ENCODE measurements at regions not wholly inside any gene's neighbourhood (a gene's known extent, or its start where the extent isn't known, plus 50 kb on each side); places are given as distances from the start of the nearest gene placed in this dataset.

DNA sequence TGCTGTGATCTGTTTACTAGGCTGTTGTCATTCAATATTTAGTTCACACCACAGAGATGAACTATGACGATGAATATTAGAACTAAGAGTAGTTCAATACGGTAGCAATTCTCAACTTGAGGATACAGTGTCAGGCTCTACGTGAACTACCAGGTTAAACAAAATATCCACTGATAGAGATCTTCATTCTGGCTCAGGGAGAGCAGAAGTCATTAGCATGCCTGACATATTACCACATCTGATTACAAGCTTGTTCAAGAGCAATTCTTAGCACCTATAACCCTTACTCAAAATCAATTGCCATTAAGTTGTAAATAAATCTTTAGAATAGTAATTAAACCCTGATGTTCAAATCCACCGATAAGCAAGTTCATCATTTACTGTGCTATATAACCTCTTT, 207.2 kb downstream of the CHRM3 start:
- in situ Hi-C loops (cut with MboI; ENCODE audit: low sequenced_read_pairs, unreplicated experiment) = no loop called here
- DNase-seq (ENCODE audit: low spot score) = no peak
- TF ChIP-seq, protein P1, sequence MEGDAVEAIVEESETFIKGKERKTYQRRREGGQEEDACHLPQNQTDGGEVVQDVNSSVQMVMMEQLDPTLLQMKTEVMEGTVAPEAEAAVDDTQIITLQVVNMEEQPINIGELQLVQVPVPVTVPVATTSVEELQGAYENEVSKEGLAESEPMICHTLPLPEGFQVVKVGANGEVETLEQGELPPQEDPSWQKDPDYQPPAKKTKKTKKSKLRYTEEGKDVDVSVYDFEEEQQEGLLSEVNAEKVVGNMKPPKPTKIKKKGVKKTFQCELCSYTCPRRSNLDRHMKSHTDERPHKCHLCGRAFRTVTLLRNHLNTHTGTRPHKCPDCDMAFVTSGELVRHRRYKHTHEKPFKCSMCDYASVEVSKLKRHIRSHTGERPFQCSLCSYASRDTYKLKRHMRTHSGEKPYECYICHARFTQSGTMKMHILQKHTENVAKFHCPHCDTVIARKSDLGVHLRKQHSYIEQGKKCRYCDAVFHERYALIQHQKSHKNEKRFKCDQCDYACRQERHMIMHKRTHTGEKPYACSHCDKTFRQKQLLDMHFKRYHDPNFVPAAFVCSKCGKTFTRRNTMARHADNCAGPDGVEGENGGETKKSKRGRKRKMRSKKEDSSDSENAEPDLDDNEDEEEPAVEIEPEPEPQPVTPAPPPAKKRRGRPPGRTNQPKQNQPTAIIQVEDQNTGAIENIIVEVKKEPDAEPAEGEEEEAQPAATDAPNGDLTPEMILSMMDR (IDR thresholded peaks at IDR 0.05; ENCODE audit: borderline replicate concordance, control extremely low read depth, extremely low read depth, insufficient read depth, missing control alignments) = no peak

DNA sequence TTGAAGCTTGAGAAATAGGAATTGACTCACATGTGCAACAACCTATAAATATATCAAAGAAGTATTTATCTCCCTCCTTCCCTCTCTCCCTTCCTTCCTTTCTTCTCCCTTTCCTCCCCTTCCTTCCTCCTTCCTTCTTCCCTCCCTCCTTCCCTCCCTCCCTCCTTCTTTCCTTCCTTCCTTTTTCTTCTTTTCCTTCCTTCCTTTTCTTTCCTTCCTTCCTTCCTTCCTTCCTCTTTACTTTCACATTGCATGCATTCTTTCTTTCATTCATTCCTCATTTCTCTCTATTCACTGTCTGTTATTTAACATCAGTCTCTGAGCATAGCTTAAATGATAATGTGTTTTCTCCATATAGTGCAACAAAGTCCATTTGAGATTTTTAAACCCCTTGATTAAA, 214.2 kb downstream of the CHRM3 start:
- TF ChIP-seq, protein P1 (IDR thresholded peaks at IDR 0.05; ENCODE audit: borderline replicate concordance, control extremely low read depth, extremely low read depth, insufficient read depth, missing control alignments) = no peak
- in situ Hi-C loops (cut with MboI; ENCODE audit: low sequenced_read_pairs, unreplicated experiment) = no loop called here
- DNase-seq (ENCODE audit: low spot score) = no peak

DNA sequence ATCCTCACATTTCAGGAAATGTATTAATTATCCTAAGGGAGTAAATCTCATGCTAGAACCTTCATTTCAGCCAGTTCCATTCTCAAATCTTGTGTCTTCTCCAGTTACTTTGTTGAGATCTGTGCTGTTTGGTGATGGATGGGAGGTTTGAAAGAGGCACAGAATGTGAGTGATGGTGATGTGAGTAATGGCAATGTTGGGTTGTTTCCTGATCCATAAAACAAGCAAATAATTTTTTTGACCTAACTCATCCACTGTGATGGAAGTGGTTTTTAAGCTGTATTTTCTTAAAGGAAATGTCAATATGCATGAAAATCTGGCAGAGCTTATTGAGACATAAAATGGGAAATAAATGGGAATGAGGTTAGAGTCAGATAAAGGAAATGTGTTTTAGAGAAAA, 214.7 kb downstream of the CHRM3 start:
- no peak for DNase-seq (ENCODE audit: low spot score)
- in situ Hi-C loops (cut with MboI; ENCODE audit: low sequenced_read_pairs, unreplicated experiment) = no loop called here
- TF ChIP-seq, protein P1 (IDR thresholded peaks at IDR 0.05; ENCODE audit: borderline replicate concordance, control extremely low read depth, extremely low read depth, insufficient read depth, missing control alignments) = no peak

DNA sequence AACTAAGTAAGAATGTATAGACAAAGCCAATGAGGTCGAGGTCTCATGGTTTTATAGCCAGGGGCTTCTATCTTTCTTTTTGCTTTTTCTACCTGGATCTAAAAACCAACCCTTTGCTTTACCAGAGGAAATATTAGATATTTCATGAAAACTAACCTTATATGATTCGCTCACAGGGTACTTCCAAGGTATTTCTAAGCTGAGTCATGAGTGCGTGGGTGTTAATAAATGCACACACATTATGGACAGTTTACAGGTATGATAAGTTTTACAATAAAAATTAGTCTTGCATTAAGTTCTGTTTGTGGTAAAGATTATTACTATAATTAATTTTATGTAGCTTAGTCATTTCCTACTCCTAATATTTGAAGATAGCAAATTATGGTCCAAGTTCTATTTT, 217.2 kb downstream of the CHRM3 start:
- in situ Hi-C loops (cut with MboI; ENCODE audit: low sequenced_read_pairs, unreplicated experiment) = no loop called here

DNA sequence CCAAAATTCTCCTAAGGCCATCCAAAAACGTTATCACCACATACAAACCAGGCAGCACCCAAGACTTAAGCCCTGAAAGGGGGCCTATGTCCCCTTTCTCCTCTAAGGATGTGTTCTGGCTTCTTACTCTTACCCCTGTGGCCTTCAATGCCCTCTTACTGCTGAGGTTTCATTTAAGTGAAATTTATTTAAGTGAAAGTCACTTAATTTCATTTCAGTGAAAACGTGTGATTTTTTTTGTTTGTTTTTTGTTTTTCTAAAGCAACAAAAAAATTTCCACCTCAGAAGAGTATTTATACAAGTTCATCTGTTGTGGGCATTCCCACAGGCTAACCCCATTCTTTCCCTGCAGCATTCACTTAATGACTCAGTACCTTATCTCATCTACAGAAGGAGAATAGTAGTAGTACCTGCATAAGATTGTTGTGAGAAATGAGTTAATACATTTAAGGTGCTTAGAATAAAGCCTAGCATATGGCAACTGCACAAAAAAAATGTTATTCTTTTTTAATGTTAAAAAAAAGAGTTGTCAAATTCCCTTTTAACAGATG, 220.6 kb downstream of the CHRM3 start:
- in situ Hi-C loops (cut with MboI; ENCODE audit: low sequenced_read_pairs, unreplicated experiment) = no loop called here
- no peak for DNase-seq (ENCODE audit: low spot score)
- TF ChIP-seq, protein P1 (IDR thresholded peaks at IDR 0.05; ENCODE audit: borderline replicate concordance, control extremely low read depth, extremely low read depth, insufficient read depth, missing control alignments) = no peak

More for the DNA sequence above, 217.2 kb downstream of the CHRM3 start:
- TF ChIP-seq, protein P1 (IDR thresholded peaks at IDR 0.05; ENCODE audit: borderline replicate concordance, control extremely low read depth, extremely low read depth, insufficient read depth, missing control alignments) = no peak
- DNase-seq (ENCODE audit: low spot score) = no peak

DNA sequence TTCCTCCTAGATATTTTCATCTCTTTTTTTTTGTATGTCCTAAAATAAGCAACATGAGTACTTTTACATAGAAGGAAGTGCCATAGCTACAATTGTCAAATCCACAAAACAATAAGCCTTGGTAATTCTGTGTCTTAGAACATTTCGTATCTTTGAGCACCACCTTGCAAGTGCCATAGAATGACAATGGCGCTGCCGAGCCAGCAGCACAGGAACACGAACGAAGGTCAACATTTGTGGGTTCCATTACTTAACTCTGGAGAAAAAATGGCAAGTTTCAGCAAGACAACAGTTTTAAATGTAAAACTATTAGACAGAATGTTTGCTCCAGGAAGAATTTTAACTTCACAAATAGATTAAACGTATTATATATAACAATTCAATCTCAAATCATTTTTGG, 222.1 kb downstream of the CHRM3 start:
- no peak for DNase-seq (ENCODE audit: low spot score)
- in situ Hi-C loops (cut with MboI; ENCODE audit: low sequenced_read_pairs, unreplicated experiment) = no loop called here
- TF ChIP-seq, protein P1 (IDR thresholded peaks at IDR 0.05; ENCODE audit: borderline replicate concordance, control extremely low read depth, extremely low read depth, insufficient read depth, missing control alignments) = no peak
